ENCODE measurements at regions not wholly inside any gene's neighbourhood (a gene's known extent, or its start where the extent isn't known, plus 50 kb on each side); places are given as distances from the start of the nearest gene placed in this dataset.

DNA sequence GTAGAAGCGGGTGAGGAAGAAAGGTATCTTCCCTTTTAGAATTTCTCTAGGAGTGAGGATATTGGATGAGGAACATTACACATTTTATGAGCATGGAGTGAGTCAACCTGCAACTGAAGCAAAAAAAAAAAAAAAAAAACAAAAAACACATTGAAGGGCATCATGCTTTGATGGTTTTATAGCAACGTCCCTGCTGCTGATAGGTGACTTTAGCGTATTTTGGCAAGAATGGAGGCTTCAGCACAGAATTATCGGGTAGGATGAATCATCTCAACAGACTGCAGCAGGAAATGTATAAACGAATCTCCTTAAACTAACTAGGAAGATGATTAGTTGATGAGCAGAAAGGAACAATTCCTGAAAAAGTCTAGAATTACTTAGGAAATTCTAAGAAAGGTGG lies 1359.6 kb upstream of the ATXN8OS start:
- no peak for TF ChIP-seq EZH2 (IDR thresholded peaks at IDR 0.05; ENCODE audit: insufficient read depth, poor library complexity, severe bottlenecking)
- no peak for TF ChIP-seq EZH2phosphoT487 (IDR thresholded peaks at IDR 0.05; ENCODE audit: insufficient read depth, low read depth)

Measured in GM23248 (cell line).